HG03565 (cell line): ENCODE measurements at regions not wholly inside any gene's neighbourhood (a gene's known extent, or its start where the extent isn't known, plus 50 kb on each side); places are given as distances from the start of the nearest gene placed in this dataset.

Experiments
- ATAC-seq: cut with Tn5 transposase; IDR thresholded peaks from one replicate; pipeline ENCODE4 v1.9.1; 2021; ENCODE audit warnings: mild to moderate bottlenecking, moderate library complexity; ENCODE audit not compliant: unreplicated experiment

DNA sequence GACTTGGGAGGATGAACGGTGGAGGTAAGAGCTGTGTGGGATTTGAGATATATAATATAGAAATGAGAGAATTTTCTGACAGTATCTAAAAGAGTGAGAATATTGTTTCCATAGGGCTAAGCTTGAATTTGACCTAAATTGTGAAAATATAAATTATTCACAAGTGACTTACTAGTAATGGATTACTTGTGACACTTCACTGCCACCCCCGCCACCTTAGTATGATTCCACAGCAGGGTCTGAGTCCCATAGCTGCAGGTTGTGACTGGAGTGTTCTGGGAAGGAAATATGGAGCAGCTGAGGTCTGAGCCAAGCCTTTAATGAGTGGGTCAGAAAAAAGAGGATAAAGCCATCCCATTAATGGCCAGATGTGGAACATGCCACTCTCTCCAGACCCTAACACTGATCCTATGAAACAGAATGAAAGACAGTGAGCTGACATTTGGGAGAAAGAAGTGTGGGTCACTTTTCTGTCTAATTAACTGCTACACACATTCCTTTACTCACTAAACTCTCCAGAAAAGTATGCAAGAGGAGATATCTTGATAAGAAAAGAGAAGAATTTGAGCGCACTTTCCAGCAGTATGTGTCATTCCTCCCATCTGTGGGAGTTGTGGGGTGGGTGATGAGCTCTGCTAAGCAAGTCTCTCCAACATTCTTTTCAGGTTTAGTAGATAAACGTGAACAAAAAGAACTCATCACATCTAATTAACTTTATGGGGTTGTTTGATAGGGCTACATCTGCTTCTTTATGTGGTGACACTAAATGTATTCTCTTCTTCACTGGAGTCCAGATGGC, 1193.4 kb downstream of the SORCS3 start:
- no peak for ATAC-seq

DNA sequence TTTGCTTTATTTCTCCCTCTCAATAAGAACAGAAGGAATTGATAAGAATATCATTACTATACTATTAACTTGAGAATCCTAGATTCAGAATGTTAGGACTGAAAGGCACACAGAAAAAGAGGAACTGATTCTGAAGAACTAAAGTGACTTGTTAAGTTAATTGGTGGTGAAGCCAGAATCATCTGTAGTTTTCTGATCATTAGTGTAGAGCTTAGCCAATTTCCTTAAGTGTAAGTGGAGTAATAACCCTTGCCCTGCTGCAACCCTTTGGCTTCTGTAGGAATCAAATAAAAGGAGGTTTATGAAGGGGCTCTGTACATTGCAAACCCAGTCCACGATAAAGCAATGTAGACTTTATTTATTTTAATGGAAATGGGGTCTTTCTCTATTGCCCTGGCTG, 1186.0 kb downstream of the SORCS3 start:
- ATAC-seq: no peak

DNA sequence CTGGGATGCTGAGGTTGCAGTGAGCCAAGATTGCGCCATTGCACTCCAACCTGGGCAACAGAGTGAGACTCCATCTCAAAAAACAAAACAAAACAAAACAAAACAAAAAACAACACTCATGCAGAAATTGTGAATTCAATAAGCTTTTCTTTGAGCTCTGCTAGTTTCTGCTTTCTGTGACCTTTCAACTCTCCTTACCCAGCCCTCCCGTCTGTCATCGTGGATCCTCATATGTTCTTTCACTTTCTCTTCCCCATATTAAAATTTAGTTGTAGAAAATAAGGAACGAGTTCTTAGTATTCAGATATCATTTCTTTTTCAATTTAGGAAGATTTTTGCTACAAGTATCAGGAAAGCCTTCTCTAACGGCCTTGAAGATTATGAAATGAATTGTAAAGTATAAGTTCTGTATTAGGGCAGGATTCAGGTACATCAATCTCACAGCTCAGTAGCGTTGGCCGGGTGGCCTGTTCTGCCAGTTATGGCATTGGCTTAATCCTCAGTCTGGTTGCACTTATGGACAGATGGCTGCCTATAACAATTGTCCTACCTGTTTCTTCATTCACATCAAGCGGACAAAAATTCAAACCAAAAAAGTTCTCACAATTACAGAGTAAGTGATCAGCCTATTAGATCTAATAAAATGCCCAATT, 1167.0 kb downstream of the SORCS3 start:
- ATAC-seq: no peak

DNA sequence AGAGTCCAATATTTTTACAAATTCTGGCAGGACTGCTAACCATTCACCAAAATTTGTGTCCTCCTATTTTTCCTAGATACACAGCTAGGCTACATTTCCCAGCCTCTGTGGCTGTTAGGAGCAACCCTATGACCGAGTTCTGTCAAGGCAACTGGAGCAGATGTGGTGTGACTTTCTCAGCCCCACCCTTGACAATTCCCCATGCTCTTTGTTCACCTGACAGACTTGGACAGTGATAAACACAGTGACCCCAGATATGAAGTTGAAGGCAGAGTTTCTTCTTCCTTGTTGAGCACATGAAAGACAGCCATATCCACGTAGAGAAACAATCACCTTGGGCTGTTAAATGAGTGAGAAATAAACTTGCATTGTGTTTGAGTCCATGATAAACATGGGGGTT, 1162.1 kb downstream of the SORCS3 start:
- no peak for ATAC-seq

DNA sequence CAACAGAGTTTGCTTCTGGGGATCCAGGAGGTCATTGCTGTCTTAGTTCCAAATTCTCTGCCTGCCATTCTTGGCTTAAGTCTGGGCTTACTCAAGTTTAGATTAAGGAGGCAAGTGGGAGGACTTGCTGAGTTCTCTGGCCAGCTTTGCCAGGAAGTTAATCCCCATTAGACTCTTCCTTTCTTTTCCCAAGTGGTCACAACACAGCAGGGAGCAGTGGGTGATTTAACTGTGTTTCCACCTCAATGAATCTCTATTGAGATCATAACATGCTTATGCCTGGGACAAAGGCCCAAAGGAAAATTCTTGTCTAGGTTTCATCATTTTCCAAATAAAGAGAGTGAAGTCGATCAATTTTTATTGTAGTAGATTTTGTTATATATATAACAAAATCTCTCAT, 1159.6 kb downstream of the SORCS3 start:
- no peak for ATAC-seq

DNA sequence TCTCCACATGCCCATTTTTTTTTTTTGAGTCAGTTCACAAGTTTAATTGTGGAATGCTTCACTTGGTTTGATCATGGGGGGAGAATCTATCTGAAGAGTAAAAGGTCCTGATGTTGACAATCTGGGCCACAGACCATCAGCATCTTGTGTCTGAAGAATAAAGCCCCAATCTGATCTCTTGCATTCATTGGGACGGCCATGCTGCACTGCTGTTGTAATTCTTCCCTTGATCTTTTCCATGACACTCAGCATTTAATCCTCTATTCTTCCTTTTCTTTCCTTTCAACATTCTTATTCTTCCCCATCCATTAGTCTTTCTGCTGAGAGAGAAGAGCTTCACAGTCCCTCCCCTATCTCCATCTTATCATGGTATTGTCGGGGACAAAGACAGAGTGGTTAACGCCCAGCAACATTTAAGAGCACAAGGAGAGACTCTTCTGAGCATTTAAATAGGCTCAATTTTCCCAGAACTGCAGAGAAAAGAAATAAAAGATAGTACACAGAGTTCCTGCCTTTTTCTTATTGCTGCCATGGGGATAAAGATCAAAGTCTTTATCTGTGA, 1157.3 kb downstream of the SORCS3 start:
- no peak for ATAC-seq

DNA sequence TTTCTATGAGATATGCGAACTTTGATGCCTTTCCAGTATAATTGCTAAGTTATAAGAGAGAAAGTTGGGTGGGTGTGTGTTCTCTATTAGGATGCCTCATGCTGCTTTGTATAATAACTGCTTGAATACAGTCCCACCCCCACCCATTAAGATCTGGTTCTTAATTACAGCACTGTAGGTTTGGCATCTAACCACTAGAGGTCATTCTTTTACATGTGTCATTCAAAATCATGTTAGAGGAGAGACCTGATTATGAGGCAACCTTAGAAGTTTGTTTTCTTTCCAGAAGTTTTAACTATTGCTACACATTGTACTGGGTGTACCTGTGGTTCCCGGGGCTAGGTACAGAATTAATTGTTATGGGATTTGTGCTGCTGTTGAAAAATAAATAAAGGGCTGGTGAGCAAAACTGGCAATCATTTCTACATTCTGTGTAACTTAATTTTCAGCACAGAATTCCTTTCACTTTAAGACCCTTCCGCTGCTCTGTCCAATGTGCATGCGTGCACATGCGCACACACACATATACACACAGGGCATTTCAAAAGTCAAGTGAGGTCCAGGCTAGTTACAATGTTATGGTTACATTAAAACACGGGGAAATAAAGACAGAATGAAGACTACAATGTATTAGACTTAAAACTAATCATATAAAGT, 1156.3 kb downstream of the SORCS3 start:
- peak; percentile 82 for ATAC-seq

DNA sequence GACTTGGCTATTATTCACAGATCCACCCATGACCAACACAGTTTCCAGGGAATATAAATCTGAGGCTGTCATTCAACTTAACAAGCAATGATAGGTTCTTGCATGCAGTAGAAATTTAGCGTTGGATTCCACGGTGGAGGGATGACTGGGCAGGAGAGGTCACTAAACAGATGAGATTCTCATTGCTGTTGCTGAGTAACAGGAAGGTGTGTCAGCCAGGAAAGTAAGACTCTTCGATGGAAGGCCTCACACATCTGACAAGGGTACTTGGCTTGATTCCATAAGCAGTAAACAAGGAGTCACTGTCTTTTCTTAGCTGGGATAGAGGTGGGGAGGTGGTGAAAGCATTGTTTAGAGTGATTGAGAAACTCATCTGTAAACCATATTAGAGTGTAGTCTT, 1152.0 kb downstream of the SORCS3 start:
- no peak for ATAC-seq

DNA sequence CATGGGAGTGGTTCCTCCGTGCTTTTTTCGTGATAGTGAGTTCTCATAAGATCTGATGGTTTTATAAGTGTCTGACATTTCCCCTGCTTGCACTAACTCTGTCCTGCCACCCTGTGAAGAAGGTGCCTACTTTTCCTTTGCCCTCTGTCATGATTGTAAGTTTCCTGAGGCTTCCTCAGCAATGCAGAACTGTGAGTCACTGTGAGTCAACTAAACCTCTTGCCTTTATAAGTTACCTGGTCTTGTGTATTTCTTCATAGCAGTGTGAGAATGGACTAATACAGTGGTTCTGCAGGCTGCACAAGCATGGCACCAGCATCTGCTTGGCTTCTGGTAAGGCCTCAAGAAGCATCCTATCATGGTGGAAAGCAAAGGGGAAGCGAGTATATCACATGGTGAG, 1144.6 kb downstream of the SORCS3 start:
- no peak for ATAC-seq

DNA sequence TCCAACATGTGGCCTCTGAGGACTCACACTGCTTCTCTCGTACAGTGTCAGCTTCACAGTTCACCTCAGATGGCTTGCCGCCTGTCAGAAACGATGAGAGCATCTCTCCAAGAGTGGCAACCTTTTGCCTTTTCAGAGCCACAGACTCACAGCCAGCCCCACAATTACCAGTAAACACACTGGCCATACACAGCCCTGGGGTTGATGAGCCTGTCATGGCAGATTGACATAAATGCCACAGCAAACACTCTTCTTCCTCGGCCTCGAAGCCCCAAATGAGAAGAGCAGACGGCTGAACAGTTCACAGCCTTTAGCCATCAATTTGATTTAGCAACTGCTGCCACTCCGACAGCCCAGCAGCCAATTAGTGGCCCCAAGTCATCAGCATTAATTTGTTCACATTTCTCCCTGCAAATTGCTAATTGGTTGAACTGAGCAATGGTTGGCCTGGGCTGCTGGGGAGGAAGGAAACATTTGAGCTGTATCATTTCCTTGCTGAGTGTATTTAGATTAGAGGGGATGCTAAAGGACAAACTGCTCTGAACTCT, 1142.9 kb downstream of the SORCS3 start:
- no peak for ATAC-seq

DNA sequence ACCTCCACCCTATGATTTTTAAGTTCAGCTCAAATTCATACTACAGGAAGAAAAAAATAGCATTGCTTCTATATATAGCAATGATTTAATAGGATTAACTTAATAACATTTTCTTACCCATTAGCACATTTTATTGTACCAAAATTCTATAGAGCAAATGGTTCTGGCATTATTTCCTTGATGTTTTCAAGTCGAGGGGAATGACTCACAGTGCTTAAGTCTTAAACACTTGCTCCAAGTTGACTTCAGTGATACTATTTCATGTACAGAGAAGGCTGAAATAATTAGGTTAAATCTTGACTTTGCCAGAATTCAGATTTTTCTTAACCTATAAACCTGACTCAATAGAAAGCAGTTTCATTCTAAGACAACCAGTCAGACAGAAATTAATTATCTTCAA, 1133.8 kb downstream of the SORCS3 start:
- no peak for ATAC-seq

DNA sequence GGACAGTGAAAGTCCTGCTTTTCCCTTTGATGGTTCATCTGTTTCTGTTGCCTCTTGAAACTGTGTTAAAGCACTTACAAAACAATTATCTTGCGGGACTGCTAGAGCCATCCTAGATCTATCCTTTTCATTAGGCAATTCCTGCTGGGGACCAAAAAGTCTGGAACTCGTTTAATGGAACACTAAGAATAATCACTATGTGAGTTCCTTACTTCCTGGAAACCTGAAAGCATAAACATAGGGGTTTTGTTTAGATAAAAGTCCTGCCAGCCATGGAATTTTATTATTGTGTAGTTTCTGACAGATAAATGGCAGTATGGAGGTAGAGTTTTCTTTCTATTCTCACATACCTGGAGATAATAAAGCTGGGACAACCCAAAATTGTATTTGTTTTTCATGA, 1133.3 kb downstream of the SORCS3 start:
- no peak for ATAC-seq

DNA sequence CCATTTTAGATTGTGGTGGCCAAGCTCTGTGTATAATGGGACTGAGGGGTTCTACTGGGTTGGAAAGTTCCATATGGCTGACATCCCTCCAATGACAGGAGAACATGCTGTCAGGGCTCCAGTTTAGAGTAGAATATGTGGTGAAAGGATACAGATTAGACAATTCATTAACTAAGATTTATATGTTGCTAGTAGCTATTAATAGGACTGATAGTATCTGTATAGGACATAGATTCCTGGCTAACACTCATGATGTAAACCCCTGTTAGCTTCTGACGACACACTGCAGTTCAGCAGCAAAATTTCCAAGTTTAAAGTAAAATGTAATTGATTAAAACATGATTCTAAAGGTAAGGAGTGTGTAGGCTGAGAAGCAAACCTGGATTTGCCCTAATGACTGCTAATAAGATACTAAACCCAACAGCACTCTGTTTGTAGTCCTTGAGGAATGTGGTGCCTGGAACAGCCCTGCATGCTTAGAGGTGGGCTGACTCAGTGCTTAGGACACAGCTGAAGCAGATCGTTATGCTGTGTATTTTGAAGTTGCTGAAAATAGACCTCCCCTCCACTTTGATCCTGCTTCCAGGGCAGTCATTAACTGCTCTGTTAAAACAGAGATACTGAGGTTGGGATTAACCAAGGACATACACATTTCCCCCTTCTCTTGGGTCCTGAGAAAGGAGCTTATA, 1129.6 kb downstream of the SORCS3 start:
- ATAC-seq: no peak

DNA sequence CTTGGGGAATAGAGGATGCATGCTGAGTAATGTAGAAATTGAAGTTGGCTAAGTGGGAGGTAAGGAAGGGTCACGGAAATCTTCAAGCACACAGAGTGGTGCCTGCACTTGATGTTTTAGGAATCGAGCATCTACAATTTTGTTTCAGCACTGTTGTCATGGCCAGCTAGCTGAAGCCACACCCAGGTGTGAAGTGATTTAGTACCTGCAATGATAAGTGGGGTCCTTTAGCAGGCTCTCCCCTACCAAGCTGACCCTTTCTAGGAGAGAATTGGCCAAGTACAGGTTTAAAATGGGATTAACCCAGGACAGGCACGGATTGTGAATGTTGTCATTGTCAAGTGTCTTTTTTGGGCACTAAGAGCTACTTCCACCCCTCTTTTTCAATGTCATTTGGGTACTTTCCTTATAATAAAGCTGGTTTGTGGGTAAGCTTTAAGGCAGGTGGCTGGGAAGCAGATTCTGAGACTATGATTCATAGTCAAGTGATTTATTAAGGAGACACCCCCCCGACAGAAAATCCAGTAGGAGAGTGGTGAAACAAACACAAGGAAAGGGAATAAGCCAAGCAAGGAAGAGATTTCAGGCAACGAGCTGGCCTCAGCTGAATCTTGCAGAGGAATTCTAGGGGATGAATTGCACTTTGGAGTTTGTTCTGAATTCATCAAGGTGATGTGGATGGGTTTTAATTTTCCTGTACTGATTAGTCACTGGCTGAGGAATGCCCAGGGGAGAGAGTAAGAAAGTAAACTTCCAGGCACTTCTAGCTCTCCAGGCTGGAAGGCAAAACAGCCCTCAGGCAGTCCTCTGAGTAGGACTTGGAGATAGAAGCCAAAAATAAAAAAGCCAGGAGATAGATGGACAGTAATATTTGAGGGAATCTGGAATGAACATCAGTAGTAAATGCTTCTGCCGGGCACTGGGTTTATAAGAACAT, 1128.4 kb downstream of the SORCS3 start:
- ATAC-seq: no peak

DNA sequence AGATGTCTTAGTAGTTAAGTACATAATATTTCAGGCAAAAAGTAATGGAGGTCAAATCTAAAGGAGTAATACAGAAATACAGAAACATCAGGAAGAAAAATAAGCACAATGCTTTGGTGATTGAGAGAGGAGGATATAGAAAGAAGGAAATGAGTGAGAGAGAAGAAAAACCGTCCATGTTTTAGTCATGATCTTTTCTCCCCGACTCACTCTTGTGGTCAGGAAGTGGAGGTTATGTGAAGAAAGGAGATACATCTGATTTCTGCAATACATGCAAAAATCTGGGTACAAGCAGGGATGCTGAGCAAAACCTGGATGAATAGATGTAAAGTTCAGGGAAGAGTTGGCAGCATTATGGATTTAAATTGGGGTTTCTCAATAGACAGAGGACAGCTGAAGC, 1122.5 kb downstream of the SORCS3 start:
- ATAC-seq: no peak

DNA sequence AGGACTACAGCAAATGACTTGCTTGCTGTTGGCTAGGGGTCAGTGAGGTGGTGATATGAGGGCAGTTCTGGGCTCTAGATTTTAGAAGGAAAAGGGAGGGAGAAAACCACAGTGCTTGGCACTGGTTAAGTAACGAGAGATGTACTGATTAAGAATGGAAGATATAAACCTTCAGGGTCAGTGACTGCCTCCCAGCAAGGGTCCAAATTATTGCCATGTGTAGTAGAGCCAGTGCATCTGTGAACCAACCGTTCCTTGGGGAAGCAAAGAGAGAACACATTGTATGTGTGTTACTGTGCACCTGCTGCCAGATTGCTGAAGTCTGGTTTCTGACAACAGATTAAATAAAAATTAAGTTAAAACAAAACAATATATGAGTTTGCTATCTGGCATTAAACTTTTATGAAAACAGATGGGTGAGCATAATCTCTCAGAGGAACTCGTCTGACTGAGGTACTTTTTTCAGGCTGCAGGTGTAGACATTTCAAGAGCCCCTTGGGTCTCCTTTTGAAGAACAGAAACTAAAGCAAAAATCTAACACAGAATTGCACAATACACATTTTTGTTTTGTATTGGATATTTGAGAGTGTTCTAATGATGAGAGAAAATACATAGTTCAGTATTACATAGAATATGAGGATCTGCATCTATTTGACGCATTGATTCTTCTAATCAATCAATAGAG, 1120.6 kb downstream of the SORCS3 start:
- ATAC-seq: no peak

DNA sequence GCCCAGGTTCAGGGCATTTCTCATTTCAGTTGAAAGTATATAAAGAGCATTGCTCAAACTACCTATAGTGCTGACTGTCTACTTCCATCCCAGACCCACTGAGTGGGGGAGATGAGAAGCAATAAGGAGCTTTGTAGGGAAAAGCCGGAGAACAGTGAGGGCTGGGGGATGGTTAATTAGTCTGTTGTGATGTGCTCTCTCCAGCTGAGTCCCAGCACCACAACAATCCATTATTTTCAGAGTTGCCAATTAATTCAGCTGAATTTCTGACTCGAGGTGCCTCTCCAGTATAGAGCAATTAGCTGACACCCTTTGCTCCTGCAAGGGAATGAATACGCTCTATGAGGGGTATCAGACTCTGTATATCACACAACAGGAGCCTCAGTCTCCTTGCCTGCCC, 1118.6 kb downstream of the SORCS3 start:
- no peak for ATAC-seq

DNA sequence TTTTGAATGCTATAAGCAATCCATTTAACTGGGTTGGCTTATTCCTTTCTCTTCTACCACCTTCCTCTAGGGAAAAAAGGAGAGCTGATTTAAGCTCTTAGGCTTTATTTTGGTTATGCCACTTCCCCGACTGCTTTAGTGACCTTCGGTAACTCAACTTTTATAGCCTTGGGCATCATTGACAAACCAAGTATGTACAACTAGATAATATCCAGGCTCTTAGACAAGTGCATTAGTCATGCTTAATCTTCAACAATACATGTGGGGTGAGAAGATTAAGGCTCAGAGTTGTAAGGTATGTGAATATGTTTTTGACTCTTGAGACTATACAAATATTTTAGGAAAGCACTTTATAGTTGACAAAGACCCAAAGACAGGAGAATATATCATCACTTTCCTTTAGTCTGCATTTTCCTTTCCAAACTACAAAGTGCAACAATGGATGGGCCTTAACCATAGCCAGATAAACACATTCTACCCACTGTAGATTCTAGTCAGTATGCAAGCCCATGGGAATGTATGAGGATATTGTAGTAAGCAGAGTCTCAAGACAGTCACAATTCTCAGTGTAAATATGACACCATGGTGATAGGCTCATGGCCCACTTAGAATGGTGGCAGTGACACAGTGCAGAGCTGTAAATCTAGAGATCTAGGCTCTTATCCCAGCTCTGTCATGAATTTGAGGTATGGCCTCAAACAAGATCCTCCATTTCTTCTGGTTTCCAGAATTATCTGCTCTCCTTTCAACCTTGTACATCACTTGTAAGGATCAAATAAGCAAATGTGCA, 1117.3 kb downstream of the SORCS3 start:
- ATAC-seq: no peak

DNA sequence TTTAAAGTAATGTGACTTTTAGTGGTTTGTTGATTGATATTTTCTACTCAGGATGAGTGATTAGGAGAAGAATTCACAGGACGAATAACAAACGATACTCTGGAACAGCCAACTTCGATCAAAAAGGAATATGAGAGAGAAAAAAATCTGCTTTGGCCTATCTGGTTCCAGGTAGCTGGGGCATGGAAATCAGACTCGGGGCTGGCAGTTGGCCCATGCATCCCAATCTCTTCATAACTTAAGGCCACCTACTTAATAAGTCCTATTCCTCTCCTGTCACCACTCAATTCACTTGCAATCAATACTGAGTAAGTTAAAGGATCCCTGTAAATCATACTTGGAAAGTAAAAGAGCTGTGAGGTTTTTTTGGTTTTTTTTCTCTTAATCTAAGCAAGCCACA, 1116.2 kb downstream of the SORCS3 start:
- no peak for ATAC-seq
